GM23338 (cell line): ENCODE measurements at regions not wholly inside any gene's neighbourhood (a gene's known extent, or its start where the extent isn't known, plus 50 kb on each side); places are given as distances from the start of the nearest gene placed in this dataset.

Source experiments
- ATAC-seq: fragments of 200-7000 bp; cut with Tn5 transposase; 3 replicates; pipeline ENCODE4 v1.9.1; 2020
- DNase-seq: peaks from one replicate; pipeline ENCODE4 v3.0.0-alpha.2; 2015; ENCODE audit warnings: low spot score
- H2AFZ ChIP-seq: fragments of 200-600 bp; sonication (generic); 2 replicates; pipeline ENCODE4 v1.8.0; 2016; ENCODE audit warnings: antibody characterized with exemption, mild to moderate bottlenecking, moderate library complexity
- H3F3A ChIP-seq: fragments of 200-600 bp; sonication (generic); replicated peaks from 2 replicates; pipeline ENCODE4 v1.8.0; 2017; ENCODE audit warnings: antibody characterized with exemption, mixed run types, low read depth
- H3K27ac ChIP-seq: fragments of 200-600 bp; sonication (generic); 2 replicates; pipeline ENCODE4 v1.6.1; 2016; ENCODE audit warnings: low read depth
- H3K27me3 ChIP-seq: fragments of 200-600 bp; sonication (generic); 2 replicates; pipeline ENCODE4 v1.8.0; 2016; ENCODE audit warnings: mild to moderate bottlenecking, mixed run types, moderate library complexity; ENCODE audit not compliant: insufficient read depth
- H3K36me3 ChIP-seq: fragments of 200-600 bp; sonication (generic); 2 replicates; pipeline ENCODE4 v1.8.0; 2016; ENCODE audit warnings: mild to moderate bottlenecking; ENCODE audit not compliant: insufficient read depth
- H3K4me1 ChIP-seq: fragments of 200-600 bp; sonication (generic); 2 replicates; pipeline ENCODE4 v1.8.0; 2016; ENCODE audit warnings: mild to moderate bottlenecking, moderate library complexity; ENCODE audit not compliant: insufficient read depth
- H3K4me2 ChIP-seq: fragments of 200-600 bp; sonication (generic); 2 replicates; pipeline ENCODE4 v1.7.1; 2017; ENCODE audit warnings: mixed run types
- H3K4me3 ChIP-seq: fragments of 200-600 bp; sonication (generic); 2 replicates; pipeline ENCODE4 v1.6.1; 2016; ENCODE audit warnings: mixed run types
- H3K79me2 ChIP-seq: fragments of 200-600 bp; sonication (generic); replicated peaks from 2 replicates; pipeline ENCODE4 v1.8.0; 2017; ENCODE audit warnings: mild to moderate bottlenecking; ENCODE audit not compliant: insufficient read depth
- H3K9me2 ChIP-seq: fragments of 200-600 bp; sonication (generic); 2 replicates; pipeline ENCODE4 v1.8.0; 2017; ENCODE audit not compliant: insufficient read depth
- H4K20me1 ChIP-seq: fragments of 200-600 bp; sonication (generic); replicated peaks from 2 replicates; pipeline ENCODE4 v1.8.0; 2017; ENCODE audit warnings: mild to moderate bottlenecking; ENCODE audit not compliant: insufficient read depth
- H3K27ac Mint-ChIP-seq: 2 replicates; pipeline ENCODE4 v1.8.0; 2020; ENCODE audit warnings: inconsistent platforms, mild to moderate bottlenecking, moderate library complexity, mixed read lengths
- H3K27me3 Mint-ChIP-seq: 3 replicates; pipeline ENCODE4 v1.8.0; 2022; ENCODE audit warnings: low read depth, mild to moderate bottlenecking, moderate library complexity, mixed read lengths, inconsistent platforms; ENCODE audit not compliant: insufficient read depth, poor library complexity
- H3K36me3 Mint-ChIP-seq: 3 replicates; pipeline ENCODE4 v1.8.0; 2021; ENCODE audit warnings: low read depth, mild to moderate bottlenecking, inconsistent platforms, moderate library complexity, mixed read lengths
- H3K4me1 Mint-ChIP-seq: 3 replicates; pipeline ENCODE4 v1.8.0; 2020; ENCODE audit warnings: mild to moderate bottlenecking, inconsistent platforms, mixed read lengths
- H3K4me3 Mint-ChIP-seq: 3 replicates; pipeline ENCODE4 v1.8.0; 2021; ENCODE audit warnings: moderate library complexity, mild to moderate bottlenecking, inconsistent platforms, mixed read lengths
- H3K9me3 Mint-ChIP-seq: 3 replicates; pipeline ENCODE4 v1.8.0; 2020; ENCODE audit warnings: moderate library complexity, mild to moderate bottlenecking, inconsistent platforms, mixed read lengths
- CTCF ChIP-seq, 2 experiments: fragments of 200-600 bp in 1 of 2; sonication (generic) in 1 of 2; conservative IDR thresholded peaks; 2 replicates each; pipeline versions ENCODE4 v1.5.1 to v1.6.1; 2016 to 2017; ENCODE audit warnings: antibody characterized with exemption in 2 of 2, low read depth in 2 of 2, mild to moderate bottlenecking in 2 of 2, moderate library complexity in 1 of 2
- ETS1 ChIP-seq: IDR thresholded peaks from 2 replicates; pipeline ENCODE4 v1.6.1; 2016; ENCODE audit warnings: antibody characterized with exemption
- JUNB ChIP-seq: IDR thresholded peaks from one replicate; pipeline ENCODE4 v1.6.1; 2016; ENCODE audit warnings: antibody characterized with exemption; ENCODE audit not compliant: unreplicated experiment
- NANOG ChIP-seq: IDR thresholded peaks from 2 replicates; pipeline ENCODE4 v1.6.1; 2016; ENCODE audit warnings: antibody characterized with exemption, borderline replicate concordance
- REST ChIP-seq: IDR thresholded peaks from one replicate; pipeline ENCODE4 v1.6.1; 2018; ENCODE audit warnings: antibody characterized with exemption; ENCODE audit not compliant: unreplicated experiment
- STAT1 ChIP-seq: IDR thresholded peaks from one replicate; pipeline ENCODE4 v1.6.1; 2016; ENCODE audit warnings: antibody characterized with exemption; ENCODE audit not compliant: unreplicated experiment
- ZNF114 ChIP-seq: fragments of 250-450 bp; sonication (Bioruptor Pico); IDR thresholded peaks from 2 replicates; pipeline ENCODE4 v1.5.0; 2020; ENCODE audit warnings: mild to moderate bottlenecking, moderate library complexity
- ZNF331 ChIP-seq: fragments of 250-450 bp; sonication (Bioruptor Pico); IDR thresholded peaks from 2 replicates; pipeline ENCODE4 v1.5.0; 2020; ENCODE audit warnings: low read depth, mild to moderate bottlenecking, moderate library complexity

- no peak for TF ChIP-seq ETS1
- no peak for TF ChIP-seq NANOG
Measured at GRCh38 chr12:115375186-115375991, 691.4 kb upstream of the TBX3 start (continued).

GRCh38 chr12:115374480-115375185, 690.7 kb upstream of the TBX3 start:
- Mint-ChIP-seq H3K27me3 (peaks cover 2% of the 10 kb centered on the region), H3K4me1 (peaks cover 8% of the 10 kb centered on the region), H3K27ac (no peak overlapping the region), H3K36me3 (no peaks in the 10 kb centered on the region), H3K9me3 (peaks cover 2% of the 10 kb centered on the region; the same call in 1 of the 3 replicates), H3K4me3 (no peak overlapping the region)
- Histone ChIP-seq H3K79me2 (no peaks in the 10 kb centered on the region), H3F3A (no peaks in the 10 kb centered on the region), H3K9me2 (peaks cover 4% of the 10 kb centered on the region; the same call in 1 of the 2 replicates), H3K36me3 (no peaks in the 10 kb centered on the region), H4K20me1 (no peaks in the 10 kb centered on the region), H3K4me2 (no peak overlapping the region), H3K27me3 (no peaks in the 10 kb centered on the region), H2AFZ (no peak overlapping the region; the same call in 1 of the 2 replicates), H3K27ac (no peak overlapping the region), H3K4me3 (no peak overlapping the region), H3K4me1 (no peaks in the 10 kb centered on the region)
- ATAC-seq (no peak), DNase-seq (no peak)
- no peak for TF ChIP-seq ETS1
- no peak for TF ChIP-seq REST
- TF ChIP-seq NANOG = no peak
- no peak for TF ChIP-seq JUNB
- TF ChIP-seq CTCF (conservative IDR thresholded peaks at IDR 0.05; ENCODE audit: low read depth in 2 of 2) = no peak
- no peak for TF ChIP-seq STAT1
- no peak for TF ChIP-seq ZNF114
- no peak for TF ChIP-seq ZNF331 (CRISPR knock-in tag)
